ENCODE measurements at regions not wholly inside any gene's neighbourhood (a gene's known extent, or its start where the extent isn't known, plus 50 kb on each side); places are given as distances from the start of the nearest gene placed in this dataset.
"Not testable (repeated sequence)": the region's sequence is repeated elsewhere in the genome, so short reads cannot be mapped to it uniquely, and the experiment has no call there.

GRCh38 chr19:20273376-20273775, 106.4 kb downstream of the ZNF486 start:
- TF ChIP-seq EP300 (IDR thresholded peaks at IDR 0.05) (no peak), CTCF (IDR thresholded peaks at IDR 0.05) (no peak)

DNA sequence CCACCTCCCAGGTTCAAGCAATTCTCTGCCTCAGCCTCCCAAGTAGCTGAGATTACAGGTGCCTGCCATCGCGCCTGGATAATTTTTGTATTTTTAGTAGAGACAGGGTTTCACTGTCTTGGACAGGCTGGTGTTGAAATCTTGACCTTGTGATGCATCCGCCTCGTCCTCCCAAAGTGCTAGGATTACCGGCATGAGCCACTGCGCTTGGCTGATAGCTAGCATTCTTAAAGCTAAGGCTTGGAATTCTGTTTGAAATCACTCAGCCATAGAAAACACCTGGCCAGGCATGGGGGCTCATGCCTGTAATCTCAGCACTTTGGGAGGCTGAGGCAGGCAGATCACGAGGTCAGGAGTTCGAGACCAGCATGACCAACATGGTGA, 105.6 kb downstream of the ZNF486 start:
- DNase-seq; H3K27me3 ChIP-seq; H3K27ac ChIP-seq; intact Hi-C loops (cut with DNase I; ENCODE audit: low total_unique reads); H3K4me1 ChIP-seq; H3K36me3 ChIP-seq; H3K4me3 ChIP-seq; H3K9me3 ChIP-seq: not testable (repeated sequence)
- 90 to 96% (median 92%) methylated on average over 8 of the region's 8 CpGs for WGBS, 5 donors

More at GRCh38 chr19:20273376-20273775, 106.4 kb downstream of the ZNF486 start:
- Histone ChIP-seq H3K4me1 (no peaks in the 10 kb centered on the region), H3K9me3 (no peaks in the 10 kb centered on the region), H3K27ac (no peak overlapping the region), H3K36me3 (no peaks in the 10 kb centered on the region), H3K4me3 (no peak overlapping the region), H3K27me3 (no peaks in the 10 kb centered on the region)
- intact Hi-C loops (cut with DNase I; ENCODE audit: low total_unique reads), result no loop called here
- WGBS, 5 donors, result 55 to 85% (median 74%) methylated on average over 3 of the region's 3 CpGs
- DNase-seq, result no peak

GRCh38 chr19:20271927-20272626, 105.1 kb downstream of the ZNF486 start:
- H3K36me3 ChIP-seq; H3K4me3 ChIP-seq; H3K4me1 ChIP-seq; DNase-seq; intact Hi-C loops (cut with DNase I; ENCODE audit: low total_unique reads); H3K27me3 ChIP-seq; H3K27ac ChIP-seq; H3K9me3 ChIP-seq: not testable (repeated sequence)
- WGBS, 5 donors, result 80 to 94% (median 89%) methylated on average over 7 of the region's 7 CpGs

GRCh38 chr19:20271215-20271926, 104.4 kb downstream of the ZNF486 start:
- Histone ChIP-seq H3K4me1 (no peaks in the 10 kb centered on the region), H3K4me3 (no peak overlapping the region), H3K9me3 (no peaks in the 10 kb centered on the region), H3K36me3 (no peaks in the 10 kb centered on the region), H3K27me3 (no peaks in the 10 kb centered on the region), H3K27ac (no peak overlapping the region)
- no peak for TF ChIP-seq POLR2A (IDR thresholded peaks at IDR 0.05)
- TF ChIP-seq CTCF (IDR thresholded peaks at IDR 0.05), result no peak
- no peak for TF ChIP-seq POLR2AphosphoS5 (IDR thresholded peaks at IDR 0.05)
- TF ChIP-seq EP300 (IDR thresholded peaks at IDR 0.05), result no peak
- DNase-seq, result no peak
- intact Hi-C loops (cut with DNase I; ENCODE audit: low total_unique reads), result no loop called here
- WGBS, 5 donors, result 66 to 74% (median 71%) methylated on average over 12 of the region's 12 CpGs

GRCh38 chr19:20269461-20269860, 102.4 kb downstream of the ZNF486 start:
- peaks cover 0 to under 1% (median 0%) of the 10 kb centered on the region in 4 donors for H3K9me3 ChIP-seq
- no peaks in the 10 kb centered on the region for H3K4me1 ChIP-seq
- no peak overlapping the region for H3K4me3 ChIP-seq
- no peaks in the 10 kb centered on the region for H3K36me3 ChIP-seq
- 84 to 93% (median 93%) methylated on average over 7 of the region's 7 CpGs for WGBS, 5 donors
- H3K27ac ChIP-seq, result no peak overlapping the region
- intact Hi-C loops (cut with DNase I; ENCODE audit: low total_unique reads), result no loop called here
- H3K27me3 ChIP-seq, result no peaks in the 10 kb centered on the region
- no peak for DNase-seq
- TF ChIP-seq CTCF (IDR thresholded peaks at IDR 0.05), result no peak
- no peak for TF ChIP-seq EP300 (IDR thresholded peaks at IDR 0.05)

DNA sequence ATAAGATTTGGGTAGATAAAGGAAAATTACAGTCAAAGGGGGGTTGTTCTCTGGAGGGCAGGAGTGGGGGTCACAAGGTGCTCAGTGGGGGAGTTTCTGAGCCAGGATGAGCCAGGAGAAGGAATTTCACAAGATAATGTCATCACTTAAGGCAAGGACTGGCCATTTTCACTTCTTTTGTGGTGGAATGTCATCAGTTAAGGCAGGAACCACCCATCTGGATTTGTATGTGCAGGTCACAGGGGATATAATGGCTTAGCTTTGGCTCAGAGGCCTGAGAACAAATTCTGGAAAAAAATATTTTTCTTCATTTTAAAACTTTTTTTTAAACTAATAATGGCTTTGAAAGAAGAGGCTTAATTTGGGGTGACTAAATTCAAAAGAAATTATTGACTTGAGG, 94.5 kb downstream of the ZNF486 start:
- H3K4me1 ChIP-seq; H3K9me3 ChIP-seq; H3K27me3 ChIP-seq; H3K4me3 ChIP-seq; DNase-seq; intact Hi-C loops (cut with DNase I; ENCODE audit: low total_unique reads); H3K27ac ChIP-seq; H3K36me3 ChIP-seq: not testable (repeated sequence)

DNA sequence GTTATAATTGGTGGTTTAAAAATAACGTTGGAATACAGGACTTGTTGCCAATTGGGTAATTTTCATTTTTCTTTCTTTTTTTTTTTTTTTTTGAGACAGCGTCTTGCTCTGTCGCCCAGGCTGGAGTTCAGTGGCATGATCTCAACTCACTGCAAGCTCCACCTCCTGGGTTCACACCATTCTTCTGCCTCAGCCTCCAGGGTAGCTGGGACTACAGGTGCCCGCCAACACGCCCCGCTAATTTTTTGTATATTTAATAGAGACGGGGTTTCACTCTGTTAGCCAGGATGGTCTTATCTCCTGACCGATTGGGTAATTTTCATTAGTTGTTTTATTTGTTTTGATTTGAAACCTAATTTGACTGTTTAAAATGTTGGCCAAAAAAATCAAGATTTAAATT, 93.7 kb downstream of the ZNF486 start:
- H3K27ac ChIP-seq; H3K4me1 ChIP-seq; H3K9me3 ChIP-seq; H3K4me3 ChIP-seq; intact Hi-C loops (cut with DNase I; ENCODE audit: low total_unique reads); H3K27me3 ChIP-seq; H3K36me3 ChIP-seq; DNase-seq: not testable (repeated sequence)
- WGBS, 5 donors, result 48 to 65% (median 65%) methylated on average over 8 of the region's 8 CpGs
